NCI-H146 treated with DMSO at 0.1 percent for 48 hours (cell line): ENCODE measurements at regions not wholly inside any gene's neighbourhood (a gene's known extent, or its start where the extent isn't known, plus 50 kb on each side); places are given as distances from the start of the nearest gene placed in this dataset.
"Not testable (repeated sequence)": the region's sequence is repeated elsewhere in the genome, so short reads cannot be mapped to it uniquely, and the experiment has no call there.

ENCODE experiments used
- DNase-seq: peaks from one replicate; lab custom pipeline; 2025; ENCODE audit not compliant: unreplicated experiment; lab: John Stamatoyannopoulos, UW

DNA sequence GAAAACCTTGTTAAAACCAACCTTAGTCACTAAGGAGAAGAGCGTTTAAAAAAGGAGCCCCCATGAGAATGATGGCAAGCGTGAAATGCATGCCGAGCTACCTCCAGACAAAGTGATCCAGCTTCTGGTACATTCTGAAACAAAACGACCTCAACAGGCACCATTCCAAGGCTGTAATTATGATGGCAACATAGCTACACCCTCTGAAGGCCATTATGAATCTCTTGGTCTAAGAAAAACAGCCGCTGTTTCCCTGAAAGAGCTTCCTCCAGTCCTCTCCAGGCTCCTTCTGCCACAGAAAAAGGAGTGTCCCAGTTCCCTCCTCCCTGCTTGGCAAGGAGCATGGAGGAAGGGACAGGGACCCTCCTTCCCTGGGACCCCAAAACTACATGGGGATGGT, 50.0 kb upstream of the ABLIM1 start:
- DNase-seq = no peak

- no peak for DNase-seq
Observed at GRCh38 chr10:114708717-114709335, 50.8 kb upstream of the ABLIM1 start.

DNA sequence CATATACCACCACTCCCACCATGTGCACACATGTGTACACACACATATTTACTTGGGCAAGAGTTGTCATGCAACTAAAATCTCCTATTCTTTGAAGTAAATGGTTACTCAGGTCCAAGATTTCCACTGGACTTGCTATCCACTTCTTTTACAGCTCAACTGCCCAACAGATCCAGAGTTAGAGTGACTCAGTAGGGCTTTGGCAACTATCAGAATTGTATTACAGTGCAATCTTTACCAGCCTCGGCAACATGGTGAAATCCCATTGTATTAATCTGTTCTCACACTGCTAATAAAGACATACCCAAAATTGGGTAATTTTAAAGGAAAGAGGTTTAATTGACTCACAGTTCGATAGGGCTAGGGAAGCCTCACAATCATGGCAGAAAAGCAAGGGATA, 51.9 kb upstream of the ABLIM1 start:
- DNase-seq = no peak

GRCh38 chr10:114711176-114711868, 53.2 kb upstream of the ABLIM1 start:
- no peak for DNase-seq

- no peak for DNase-seq
Observed at GRCh38 chr10:114711869-114712250, 53.8 kb upstream of the ABLIM1 start.

DNA sequence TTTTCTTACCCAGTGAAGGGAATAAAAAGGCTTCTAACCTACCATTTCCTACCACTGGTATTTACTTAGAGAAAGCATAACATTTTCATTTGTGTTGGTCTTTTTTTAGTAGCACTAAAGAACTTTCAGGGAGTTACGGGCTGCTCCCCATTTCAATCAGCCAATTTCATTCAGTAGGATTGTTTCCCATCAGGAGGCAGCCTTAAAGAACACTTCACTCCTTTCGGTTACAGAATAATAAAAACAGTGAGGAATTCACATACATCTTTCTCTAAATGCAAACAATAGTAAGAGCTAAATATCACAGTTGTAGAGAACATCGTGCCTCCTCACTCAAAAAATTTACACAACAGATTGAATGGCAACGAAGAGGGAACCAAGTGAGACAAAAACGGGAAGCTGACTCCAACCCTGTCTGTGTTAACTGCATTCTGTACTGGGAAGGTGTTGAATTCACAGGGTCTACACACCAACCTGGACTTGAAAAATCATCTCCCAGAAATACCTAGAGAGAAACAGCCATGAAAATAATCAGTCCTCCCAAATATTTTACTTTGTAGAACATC, 55.5 kb upstream of the ABLIM1 start:
- no peak for DNase-seq

DNA sequence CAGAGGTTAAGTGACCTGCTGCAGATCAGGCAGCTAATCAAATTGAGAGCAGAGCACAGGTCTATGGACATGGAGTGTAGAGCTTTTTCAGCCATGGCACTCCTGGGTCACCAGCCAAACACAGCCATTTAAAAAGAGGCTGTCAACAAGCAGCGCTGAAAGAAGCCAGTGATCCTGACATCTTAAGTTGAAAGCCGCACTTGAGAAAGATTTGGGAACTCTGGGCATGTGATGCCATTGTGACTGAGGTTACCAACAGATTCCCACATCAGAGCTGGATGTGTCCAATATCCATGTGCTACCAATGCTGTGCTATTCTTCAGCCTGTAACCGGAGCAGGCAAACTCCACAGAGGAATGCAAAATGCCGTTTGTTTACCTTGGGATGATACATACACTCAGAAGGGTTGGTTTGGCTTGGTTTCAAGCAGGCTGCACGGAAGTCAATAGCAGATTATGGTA, 56.2 kb upstream of the ABLIM1 start:
- peak; percentile 46 for DNase-seq

- no peak for DNase-seq
Observed at GRCh38 chr10:114715171-114715670, 57.1 kb upstream of the ABLIM1 start.

DNA sequence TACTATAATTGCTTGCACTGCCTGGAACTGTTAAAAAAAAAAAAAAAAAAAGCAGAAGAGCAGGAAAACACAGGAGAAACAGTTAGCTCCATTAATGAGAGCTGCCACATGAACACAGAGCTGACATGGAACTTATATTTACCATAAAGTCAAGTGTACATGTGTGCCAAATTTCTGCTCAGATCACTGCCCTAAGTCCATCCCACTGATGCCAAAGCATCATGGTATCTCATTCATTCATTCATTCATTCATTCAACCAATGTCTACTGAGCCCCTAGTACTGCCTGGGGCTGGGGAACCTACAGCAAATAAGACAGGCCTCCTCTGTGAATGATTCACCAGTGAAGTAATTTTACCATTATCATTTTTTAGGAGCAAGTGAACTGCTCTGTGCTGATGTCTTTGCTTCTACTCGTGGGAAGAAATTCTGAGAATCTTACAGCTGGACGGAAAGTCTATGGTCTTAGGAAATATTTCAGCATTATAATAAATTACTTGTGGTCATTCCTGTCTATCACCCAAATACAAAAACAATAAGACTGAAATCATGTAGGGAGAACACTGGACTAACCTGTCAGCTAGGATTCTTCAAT, 58.8 kb upstream of the ABLIM1 start:
- no peak for DNase-seq

DNA sequence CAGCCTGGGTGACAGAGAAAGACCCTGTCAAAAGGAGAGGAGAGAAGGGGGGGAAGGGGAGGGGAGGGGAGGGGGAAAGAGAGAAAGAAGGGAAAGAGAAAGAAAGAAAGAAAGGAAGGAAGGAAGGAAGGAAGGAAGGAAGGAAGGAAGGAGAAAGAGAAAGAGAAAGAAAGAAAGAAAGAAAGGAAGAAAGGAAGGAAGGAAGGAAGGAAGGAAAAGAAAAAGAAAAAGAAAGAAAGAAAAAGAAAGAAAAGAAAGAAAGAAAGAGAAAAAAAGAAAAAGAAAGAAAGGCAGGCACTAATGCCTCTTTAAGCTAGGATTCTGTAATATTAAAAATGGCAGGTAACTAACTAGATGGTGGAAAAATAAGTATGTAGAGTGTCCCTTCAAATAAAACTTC, 59.8 kb upstream of the ABLIM1 start:
- not testable (repeated sequence) for DNase-seq

DNA sequence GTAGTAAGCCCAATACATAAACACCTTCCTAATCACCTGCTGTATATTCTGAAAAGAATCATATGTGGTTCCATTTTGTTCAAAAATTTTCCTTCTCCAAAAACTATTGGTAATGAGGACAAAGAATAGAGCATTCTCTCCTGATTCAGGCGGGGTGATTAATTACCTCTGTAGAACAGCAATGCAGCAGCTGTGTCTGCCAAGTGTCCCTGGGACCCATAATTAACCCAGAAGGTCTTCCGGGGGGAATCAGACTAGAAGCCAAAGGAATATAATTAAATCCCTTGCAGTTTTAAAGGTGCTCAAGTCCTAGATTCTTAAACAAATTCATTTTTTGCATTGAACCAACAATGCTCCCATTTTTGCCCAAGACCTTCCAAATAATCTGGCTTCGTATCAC, 60.3 kb upstream of the ABLIM1 start:
- DNase-seq = no peak

DNA sequence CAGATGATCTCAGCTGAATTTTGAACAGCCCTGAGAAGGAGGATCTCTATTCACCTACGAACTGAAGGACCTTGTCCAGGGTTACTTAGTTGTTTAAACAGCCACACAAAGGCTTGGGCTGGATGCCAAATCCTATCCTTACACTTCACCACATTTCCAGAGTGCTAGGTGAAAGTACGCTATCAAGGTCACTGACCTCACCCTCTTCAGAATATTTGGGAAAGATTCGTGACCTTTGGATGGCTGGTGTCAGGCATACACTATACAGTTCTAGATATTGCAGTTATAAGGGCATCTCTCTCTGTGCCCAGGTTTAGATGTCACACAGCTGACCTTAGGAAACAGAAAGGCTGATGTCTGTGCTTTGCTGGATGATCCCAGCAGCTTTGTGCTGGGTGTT, 61.2 kb upstream of the ABLIM1 start:
- DNase-seq = peak; percentile 22

DNA sequence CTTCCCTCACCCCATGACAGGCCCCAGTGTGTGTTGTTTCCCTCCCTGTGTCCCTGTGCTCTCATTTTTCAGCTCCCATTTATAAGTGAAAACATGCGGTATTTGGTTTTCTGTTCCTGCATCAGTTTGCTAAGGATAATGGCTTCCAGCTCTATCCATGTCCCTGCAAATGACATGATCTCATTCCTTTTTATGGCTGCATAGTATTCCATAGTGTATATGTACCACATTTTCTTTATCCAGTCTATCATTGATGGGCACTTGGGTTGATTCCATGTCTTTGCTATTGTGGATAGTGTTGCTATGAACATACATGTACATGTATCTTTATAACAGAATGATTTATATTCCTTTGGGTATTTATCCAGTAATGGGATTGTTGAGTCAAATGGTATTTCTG, 61.9 kb upstream of the ABLIM1 start:
- not testable (repeated sequence) for DNase-seq

DNA sequence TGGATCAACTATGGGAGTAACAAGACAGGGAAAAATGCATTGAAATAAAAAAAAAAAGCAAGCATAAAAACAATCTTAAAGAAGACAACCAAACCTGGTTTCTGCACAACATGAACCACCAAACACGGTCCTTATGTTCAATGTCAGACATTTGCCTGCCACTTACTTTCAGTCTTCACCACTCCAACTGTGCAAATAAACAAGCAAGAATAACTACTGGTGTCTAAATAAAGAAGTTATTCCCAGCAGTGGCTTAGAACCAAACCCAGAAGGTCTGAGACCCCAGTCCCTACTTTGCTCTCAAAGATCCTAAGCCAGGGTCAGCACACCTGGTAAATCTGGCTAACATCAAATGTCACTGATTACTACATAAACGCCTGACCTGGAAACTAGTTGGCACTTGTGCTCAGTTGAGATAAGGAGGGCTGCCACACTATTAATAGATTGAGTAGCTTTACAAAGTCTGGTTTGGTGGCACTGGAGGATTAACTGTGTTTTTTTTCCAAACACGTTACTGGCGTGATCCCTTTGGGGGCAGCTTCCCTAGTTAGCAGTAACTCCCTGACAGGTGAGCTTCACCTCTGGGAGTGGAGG, 62.7 kb upstream of the ABLIM1 start:
- no peak for DNase-seq

DNA sequence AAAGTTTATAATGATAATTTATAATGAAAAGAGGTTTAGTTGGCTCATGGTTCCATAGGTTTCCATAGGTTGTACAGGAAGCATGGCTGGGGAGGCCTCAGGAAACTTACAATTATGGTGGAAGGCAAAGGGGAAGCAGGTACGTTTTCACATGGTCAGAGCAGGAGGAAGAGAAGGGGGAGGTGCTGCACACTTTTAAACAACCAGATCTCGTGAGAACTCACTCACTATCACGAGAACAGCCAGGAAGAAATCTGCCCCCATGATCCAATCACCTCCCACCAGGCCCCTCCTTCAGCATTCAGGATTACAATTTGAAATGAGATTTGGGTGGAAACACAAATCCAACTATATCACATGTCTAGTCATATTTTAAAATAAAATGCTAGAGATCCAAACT, 64.1 kb upstream of the ABLIM1 start:
- DNase-seq = not testable (repeated sequence)

DNA sequence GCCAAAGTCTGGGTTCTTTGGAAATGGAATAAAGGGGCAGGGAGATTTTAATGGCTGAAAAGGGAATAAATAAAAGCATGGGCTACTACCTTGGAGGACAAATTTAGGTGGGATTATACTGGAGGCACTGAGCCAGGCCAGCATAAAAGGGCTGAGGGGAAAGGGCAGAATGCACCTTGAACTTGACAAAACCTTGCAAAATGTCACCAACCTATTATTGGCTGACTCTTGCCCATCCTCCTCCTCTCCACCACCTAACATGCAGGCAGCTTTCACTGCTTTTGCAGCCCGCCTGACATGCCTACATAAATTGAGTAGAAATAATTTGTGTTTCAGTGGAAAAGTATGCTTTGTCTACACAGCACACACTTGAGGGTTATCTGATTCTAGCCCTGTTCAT, 65.3 kb upstream of the ABLIM1 start:
- DNase-seq = no peak

DNA sequence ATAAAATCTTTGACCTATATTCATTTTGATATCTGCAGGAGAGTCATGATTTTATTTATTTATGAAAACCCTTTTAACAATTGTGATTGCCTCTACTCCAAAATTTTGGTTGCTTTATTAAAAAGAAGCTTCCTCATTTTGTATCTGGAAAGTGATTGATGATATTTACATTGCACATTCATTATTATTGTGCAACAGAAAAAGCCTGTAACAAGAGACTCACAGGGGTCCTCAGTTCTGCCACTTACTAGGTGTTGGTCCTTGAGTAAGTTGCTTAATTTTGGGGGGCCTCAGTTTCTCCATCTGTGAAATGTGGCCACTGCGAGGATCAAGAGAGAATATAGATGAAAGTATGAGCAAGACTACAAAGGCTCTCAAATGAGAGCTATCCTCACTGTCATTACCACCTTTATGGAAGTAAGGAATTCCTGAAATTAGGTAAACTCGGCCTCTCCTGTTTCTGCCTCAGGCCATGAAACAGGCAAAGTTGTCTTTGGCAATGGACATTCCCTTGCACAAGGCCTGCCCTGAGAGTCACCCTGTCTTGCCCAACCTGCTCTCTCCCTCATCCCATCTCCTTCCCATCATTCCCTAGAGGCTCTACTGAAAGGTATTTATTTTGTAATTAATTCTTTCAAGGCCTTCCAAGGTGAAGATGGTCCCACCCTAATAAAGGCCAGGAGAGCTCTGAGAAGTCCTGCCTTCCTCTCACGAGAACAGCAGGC, 66.1 kb upstream of the ABLIM1 start:
- no peak for DNase-seq

DNA sequence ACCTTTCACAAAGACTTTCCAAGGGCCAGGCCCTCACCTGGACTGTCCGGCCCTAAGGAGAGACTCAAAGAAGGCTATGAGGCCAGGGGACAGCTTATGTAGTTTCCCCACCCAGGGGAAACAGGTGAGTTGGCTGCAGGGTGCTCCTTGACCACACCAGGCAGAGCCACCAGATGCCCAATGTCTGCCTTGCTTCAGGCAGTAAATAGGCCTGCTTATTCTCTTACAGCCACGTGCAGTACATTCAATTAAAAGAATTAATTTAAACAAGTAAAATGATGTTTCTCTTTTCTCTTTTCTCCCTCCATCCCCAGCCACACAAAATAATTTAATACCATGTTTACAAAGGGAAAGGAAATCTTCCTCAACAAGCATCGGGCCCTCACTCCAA, 66.6 kb upstream of the ABLIM1 start:
- no peak for DNase-seq

- no peak for DNase-seq
Observed at GRCh38 chr10:114726820-114727271, 68.8 kb upstream of the ABLIM1 start.

DNA sequence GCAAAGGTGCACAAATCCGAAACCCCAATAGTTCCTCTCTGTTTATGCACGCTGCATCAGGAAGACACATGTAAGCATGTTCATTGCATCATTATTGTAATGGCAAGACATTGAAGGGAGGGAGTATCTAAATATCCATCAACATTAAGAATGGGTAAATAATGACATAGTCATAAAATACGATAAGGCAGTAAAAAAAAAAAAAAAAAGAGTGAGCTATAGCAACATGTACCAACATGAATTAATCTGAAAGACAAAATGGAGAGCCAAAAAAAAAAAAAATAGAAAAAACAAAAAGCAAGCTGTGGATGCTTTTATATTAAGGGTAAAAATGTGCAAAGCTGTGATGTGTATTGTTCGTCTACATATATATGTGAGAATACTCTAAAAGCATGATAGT, 70.2 kb upstream of the ABLIM1 start:
- no peak for DNase-seq

DNA sequence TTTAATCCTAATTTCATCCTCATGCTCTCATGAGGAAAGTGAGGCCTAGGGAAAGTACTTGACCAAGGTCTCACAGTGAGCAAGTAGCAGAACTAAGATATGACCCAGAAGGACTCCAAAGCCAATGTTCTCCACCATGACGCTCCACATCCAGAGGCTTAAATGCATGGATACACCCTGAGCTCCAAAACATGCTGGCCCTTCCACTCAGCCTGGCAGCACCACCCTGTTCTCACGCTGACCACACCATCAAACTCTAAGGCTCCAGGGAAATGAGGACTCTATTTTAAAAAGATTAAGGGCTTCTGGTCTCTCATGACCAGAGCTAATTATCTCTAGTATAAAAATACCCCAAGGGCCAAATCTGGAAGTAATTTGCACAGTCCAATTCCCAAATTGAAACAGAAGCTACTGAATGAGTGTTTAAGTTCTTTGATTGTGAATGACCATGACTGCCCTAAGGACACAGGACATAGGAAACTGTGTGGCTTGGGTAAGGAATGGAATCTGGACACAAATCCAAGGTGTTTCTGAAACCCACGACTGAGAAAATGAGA, 71.1 kb upstream of the ABLIM1 start:
- no peak for DNase-seq
